ENCODE measurements at regions not wholly inside any gene's neighbourhood (a gene's known extent, or its start where the extent isn't known, plus 50 kb on each side); places are given as distances from the start of the nearest gene placed in this dataset.

DNA sequence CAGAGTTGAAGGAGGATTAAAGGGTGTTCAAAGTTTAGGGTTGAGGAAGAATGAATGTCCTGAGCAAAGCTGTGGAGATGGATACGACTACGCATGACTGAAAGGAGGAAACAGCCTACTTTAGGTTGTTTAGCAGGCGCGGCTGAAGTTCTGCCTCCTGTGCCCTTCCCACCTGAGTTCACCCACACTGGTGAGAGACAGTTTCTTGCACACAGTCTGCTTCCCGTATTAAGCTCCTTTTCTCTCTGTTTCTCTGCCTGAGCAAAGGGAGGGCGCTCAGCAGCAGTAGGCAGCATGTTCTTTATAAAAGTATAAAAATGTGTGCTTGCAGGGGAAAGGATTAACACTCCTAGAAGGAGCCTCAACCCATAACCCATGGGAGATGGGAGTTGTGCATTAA lies 224.0 kb upstream of the SMARCA2 start:
- no peak for DNase-seq

GRCh38 chr9:1794547-1795270 lies 220.4 kb upstream of the SMARCA2 start:
- DNase-seq = no peak

DNA sequence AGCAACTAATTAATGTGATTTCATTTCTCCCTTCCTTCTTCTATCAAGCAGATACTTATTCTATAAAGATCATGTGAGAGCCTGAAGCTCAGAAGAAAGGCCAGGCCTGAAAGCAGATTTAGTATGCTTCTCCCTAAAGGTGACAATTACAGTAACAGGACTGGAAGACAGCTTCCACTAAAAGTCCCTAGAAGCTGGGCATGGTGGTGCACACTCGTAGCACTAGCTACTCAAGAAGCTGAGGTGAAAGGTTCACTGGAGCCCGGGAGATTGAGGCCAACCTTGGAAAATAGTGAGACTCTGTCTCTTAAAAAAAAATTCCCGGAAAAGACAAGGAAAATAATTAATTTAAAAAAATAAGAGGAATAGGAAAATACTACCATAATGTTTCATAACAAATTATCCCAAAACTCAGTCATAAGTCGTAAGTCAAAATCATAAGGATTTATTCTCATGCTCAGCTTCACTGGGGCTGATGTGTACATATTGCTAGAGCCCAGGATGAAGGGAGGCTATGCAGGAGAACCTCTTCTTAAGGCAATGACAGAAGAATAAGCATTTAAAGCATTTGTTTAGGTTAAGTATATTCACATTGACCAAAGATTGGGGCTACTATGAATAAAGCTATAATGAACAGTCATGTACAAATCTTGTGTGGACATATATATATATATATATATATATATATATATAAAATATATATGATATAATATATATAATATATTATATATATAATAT lies 210.8 kb upstream of the SMARCA2 start:
- DNase-seq = no peak

GRCh38 chr9:1829719-1830118 lies 185.4 kb upstream of the SMARCA2 start:
- DNase-seq = no peak

GRCh38 chr9:1832960-1833359 lies 182.2 kb upstream of the SMARCA2 start:
- DNase-seq = no peak

DNA sequence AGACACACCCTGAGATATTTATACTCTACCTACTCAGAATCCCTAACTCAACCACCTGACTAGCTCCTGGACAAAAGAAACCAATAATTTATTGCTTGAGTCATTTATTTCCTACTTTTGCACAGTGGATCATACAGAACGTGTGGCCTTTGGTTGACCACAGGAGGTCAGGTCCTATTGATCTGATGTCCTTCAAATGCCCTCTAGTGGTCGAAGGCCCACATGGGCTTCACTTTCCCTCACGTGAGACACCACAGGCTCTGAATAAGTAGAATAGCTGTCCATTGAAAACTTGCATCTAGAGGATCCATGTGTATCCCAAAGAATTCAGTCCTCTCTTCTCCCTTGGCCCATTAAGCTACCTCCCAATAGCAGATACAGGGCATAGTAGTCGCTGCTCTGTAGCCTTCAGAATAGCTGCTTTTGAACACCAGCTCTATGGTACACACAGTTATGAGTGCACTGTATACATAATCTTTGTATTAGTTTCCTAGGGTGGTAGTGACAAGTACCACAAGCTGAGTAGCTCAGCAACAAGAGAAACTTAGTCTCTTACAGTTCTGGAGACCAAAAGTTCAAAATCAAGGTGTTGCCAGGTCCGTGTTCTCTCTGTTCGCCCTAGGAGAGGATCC lies 177.6 kb upstream of the SMARCA2 start:
- DNase-seq = no peak

DNA sequence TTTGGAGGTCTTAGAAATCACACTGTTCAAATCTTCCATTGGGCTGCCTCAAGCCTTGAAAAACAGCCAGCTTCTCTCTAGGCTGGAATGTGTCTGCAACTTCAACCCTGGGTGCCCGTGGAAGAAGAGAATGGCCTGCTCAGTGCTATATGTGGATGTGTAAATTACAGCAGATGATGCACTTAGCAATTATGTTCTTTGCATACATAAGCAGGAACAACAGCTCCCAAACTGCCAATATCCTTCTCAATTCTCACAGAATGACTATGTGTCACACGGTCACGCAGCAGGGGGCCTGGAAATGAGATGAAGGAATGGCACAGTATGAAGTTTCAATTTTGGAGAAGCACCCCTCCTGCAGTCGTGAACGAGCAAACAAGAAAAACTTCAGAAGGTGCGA lies 175.2 kb upstream of the SMARCA2 start:
- no peak for DNase-seq

DNA sequence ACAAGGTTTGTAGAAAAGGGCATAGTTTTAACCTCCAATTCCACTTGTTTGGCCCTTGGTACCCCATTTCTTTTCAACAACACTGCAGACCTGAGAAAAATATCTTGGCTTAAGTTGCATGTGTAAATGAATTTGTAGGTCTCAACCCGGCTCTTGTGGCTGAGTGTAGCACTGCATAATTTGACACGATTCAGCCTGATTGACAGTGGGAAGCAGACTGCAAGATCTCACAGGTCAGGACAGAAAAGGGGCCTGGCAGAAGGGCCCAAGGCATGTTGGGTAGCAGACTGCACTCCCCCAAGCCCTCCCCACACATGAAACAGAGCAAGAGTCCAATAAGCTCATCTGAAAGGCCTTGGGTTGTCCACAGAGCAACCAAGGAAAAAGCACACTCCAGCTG lies 169.7 kb upstream of the SMARCA2 start:
- DNase-seq = no peak

- DNase-seq = no peak
These were observed 159.4 kb upstream of the SMARCA2 start for GRCh38 chr9:1855726-1856125.

DNA sequence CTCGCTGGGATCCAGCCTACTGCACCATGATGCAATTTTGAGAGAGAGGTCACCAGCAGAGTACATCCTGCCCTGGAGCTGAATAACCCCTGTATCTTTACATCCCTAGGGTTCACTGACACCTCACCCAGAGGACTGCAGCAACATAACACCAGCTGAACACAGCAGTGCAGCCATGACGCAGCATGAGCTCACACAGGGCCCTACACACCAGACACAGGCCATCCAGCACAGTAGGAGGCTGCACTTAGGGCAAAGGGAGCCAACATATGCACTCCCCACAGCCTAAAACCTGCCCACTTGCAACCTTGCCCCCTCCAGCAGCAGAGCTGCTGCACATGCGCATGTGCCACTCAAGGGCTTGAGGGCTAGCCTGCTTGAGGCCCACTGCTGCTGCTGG lies 157.3 kb upstream of the SMARCA2 start:
- DNase-seq = no peak

- DNase-seq = no peak
These were observed 145.3 kb upstream of the SMARCA2 start for GRCh38 chr9:1869843-1870242.

GRCh38 chr9:1870915-1871314 lies 144.2 kb upstream of the SMARCA2 start:
- no peak for DNase-seq

- DNase-seq = no peak
These were observed 143.3 kb upstream of the SMARCA2 start for GRCh38 chr9:1871626-1872419.

- DNase-seq = no peak
These were observed 139.8 kb upstream of the SMARCA2 start for GRCh38 chr9:1875251-1875851.

GRCh38 chr9:1875921-1876448 lies 139.2 kb upstream of the SMARCA2 start:
- no peak for DNase-seq

GRCh38 chr9:1876891-1877496 lies 138.2 kb upstream of the SMARCA2 start:
- DNase-seq = no peak

GRCh38 chr9:1877951-1878350 lies 137.2 kb upstream of the SMARCA2 start:
- no peak for DNase-seq

GRCh38 chr9:1878811-1879210 lies 136.3 kb upstream of the SMARCA2 start:
- DNase-seq = no peak

- DNase-seq = no peak
These were observed 135.6 kb upstream of the SMARCA2 start for GRCh38 chr9:1879501-1879900.

DNA sequence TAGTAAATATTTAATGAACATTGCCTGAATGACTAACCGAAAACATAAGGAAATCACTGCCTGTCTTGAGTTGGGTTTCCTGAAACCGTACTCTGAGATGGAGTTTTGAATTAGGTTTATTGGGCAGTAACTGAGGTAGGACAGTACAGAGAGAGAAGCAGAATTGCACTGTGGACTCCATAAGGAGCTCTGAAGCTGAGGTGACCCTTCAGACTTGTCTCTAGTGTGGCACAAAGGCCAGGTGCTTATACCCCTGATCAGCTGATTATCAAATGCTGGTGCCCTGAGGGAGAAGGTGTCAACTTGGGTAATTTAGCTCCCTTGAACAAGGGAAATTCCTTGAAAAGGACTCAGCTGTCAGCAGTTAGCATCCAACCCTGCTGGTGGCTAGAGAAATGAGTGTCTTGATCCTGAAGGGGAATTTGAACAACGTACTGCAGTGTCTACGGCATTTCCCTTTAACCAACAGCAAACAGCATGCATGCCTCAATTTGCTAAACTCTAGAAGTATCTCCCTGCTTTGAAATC lies 135.0 kb upstream of the SMARCA2 start:
- no peak for DNase-seq

- no peak for DNase-seq
These were observed 133.3 kb upstream of the SMARCA2 start for GRCh38 chr9:1881708-1882295.
